CD4-positive, alpha-beta T cell treated with Interleukin-15 for 1 hour (primary cell): ENCODE measurements at regions not wholly inside any gene's neighbourhood (a gene's known extent, or its start where the extent isn't known, plus 50 kb on each side); places are given as distances from the start of the nearest gene placed in this dataset.
"Not testable (repeated sequence)": the region's sequence is repeated elsewhere in the genome, so short reads cannot be mapped to it uniquely, and the experiment has no call there.

Source experiments
- DNase-seq: peaks from one replicate; pipeline ENCODE4 v3.0.0-alpha.2; 2020

DNA sequence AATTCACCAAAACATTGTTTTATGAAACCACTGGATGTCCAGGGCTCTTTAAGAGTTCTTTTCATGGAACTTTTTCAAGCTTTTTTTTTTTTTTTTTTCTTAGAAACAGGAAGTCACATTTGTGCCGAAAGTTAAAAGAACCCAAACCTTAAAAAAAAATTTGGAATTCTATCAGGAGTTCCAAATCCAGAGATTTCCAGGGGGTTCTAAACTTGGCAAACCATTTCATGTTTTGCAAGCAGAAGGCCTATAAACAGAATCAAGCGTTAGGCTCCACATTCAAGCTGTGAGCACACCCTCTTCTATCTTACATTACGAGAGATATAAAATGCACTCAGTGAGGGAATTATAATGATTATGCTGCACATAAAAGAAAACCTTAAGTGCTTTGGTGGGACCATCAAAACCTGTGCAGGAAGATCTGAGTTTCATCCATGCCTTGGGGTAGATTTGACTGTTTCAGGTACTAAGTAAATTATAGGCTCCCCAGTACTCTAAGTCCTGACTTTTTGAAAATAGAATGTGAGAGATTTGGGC lies 154.8 kb upstream of the FAR2 start:
- no peak for DNase-seq

DNA sequence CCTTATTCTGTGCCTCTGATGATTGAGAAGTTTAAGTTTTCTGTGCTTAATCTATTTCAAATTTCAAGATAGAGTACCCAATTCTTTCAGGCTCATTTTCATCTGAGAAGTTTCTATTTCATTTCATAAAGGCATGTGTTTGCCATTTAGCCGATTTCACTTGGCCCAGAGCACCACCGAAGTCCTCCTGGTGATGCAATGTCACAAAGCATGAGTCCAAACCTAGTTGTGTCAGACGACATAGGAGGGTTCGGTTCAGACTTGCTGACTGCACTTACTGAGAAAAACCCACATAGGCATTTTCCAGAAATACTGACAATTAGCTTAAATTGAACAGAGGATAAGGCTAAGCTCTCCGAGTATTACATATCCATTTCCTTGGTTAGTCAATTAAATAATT lies 152.4 kb upstream of the FAR2 start:
- DNase-seq: no peak

DNA sequence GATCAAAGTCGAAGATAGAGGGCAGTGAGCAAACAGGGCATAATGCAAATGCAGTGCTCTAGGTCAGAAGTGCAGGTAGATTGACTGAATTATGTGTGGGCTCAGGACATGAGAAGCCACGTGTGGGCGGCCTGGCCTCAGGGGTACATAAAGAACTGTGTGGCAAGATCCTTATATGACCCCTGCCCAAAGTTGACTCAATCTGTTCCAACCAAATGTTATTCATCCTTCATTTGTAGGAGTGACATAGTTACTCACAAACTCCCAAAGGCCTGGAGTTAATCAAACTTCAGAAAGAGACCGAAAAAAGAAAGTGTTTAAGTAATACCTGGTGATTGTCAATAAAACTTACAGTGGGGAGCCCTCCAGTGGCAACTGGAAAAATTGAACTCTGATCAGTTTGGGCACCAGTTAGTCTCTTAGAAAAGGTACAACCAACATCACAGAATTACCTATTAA lies 150.4 kb upstream of the FAR2 start:
- DNase-seq: no peak

DNA sequence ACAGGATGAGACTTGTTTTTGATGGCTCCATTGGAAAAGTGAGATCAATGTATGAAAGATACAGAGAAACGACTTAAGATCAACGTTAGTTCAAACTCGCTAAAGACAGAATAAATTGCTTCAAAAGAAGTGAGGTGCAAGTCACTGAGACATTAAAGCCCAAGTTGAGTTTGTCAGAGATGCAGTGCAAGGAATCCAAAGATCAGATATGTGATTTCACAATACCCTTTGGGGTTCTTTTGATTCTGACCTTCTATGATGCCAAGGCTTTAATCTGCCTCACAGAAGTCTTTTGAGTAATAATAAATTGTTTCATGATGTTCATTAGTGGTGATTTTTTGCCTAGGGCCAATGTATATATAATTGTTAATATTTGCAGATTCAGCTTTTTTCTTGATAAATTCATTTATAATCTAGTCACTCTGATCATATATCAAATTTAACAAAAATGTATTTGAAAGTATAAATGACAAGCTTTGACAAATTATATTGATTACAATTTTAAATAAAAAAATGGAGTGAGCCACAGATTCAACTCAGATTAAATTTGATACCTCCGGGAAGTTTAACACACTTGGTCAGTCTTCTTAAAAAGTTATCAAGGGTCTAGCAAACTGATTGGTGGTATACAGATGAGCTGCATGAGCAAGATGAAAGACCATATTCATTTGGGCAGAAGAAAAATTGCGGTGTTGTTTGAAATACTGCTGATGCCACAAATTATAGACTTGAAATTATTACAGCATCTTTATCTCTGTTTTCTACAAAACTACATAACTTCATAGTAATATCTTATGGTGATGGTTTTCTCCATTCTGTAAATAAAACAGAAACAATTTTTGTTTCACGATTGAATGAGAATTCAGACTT lies 144.8 kb upstream of the FAR2 start:
- no peak for DNase-seq

DNA sequence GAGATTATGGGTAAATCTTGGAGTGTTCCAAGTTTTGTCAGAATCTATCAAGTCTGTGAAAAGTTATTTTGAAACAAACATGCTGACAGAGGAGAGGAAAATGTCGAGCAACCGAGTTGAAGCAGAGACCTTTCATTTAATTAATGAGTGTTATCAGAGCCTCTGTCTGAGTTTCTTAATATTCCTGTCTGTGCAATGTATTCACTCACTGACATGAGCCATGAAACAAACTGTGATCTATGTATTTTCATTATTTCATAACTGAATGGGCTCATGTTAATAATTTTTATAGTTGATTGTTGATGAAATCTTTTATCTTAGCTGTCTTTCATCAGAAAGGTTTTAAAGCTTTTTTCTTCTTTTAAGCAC lies 144.2 kb upstream of the FAR2 start:
- no peak for DNase-seq

DNA sequence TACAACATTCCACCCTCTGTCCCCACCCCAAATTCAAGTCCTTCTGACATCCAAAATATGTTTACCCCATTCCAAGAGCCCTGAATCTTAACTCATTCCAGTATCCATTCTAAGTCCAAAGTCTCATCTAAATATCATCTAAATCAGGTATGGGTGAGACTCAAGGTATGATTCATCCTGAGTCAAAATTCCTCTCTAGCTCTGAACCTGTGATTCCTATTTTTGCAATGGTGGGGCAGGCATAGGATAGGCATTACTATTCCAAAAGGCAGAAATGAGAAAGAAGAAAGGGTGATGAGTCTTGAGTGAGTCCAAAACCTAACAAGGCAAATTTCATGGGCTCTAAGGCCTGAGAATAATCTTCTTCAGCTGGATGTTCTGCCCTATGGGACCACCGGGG lies 140.3 kb upstream of the FAR2 start:
- no peak for DNase-seq

DNA sequence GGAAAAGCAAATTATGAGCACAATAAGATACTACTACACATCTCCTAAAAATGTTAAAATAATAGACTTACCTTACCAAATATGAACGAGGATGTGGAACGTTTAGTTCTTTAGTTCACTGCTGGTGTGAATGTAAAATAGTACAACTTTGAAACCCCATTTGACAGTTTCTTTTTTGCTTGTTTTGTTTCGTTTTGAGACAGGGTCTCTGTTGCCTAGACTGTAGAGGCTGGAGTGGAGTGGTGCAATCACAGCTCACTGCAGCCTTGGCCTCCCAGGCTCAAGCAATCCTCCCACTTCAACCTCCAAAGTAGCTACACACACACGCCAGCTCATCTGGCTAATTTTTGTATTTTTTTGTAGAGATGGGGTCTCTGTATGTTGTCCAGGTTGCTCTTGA lies 136.4 kb upstream of the FAR2 start:
- no peak for DNase-seq

DNA sequence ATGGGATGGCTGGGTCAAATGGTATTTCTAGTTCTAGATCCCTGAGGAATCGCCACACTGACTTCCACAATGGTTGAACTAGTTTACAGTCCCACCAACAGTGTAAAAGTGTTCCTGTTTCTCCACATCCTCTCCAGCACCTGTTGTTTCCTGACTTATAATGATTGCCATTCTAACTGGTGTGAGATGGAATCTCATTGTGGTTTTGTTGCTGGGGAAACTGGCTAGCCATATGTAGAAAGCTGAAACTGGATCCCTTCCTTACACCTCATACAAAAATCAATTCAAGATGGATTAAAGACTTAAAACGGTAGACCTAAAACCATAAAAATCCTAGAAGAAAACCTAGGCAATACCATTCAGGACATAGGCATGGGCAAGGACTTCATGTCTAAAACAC lies 131.5 kb upstream of the FAR2 start:
- not testable (repeated sequence) for DNase-seq

DNA sequence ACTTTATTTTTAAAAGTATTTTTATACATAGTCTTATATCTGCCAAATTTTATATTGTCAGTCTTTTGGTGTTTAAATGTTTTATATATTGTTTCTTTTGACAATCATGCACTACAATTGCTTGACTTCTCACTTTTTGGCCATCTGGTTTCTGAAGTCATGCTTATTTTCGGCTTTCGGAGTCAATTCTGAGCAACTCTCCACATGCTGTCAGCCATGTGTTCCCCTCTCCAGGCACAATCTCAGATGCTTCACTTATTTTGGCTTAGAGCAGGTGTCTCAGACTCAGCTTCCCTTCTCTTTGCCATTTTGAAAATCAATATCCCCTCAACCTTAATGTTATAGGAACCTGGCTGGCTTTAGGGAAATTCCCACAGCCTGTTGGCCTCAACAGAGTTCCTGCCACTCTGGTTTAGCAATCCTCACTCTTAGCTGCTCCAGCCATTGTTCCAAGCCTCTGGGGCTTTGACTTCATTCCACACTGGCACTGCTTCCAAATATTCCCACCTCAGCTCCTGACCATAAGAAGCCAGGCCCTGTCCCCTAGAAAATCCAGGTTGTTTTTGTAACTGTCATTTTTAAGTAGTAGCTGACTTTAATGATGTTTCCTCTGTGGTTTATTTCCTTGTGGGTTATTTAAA lies 125.5 kb upstream of the FAR2 start:
- DNase-seq: no peak

DNA sequence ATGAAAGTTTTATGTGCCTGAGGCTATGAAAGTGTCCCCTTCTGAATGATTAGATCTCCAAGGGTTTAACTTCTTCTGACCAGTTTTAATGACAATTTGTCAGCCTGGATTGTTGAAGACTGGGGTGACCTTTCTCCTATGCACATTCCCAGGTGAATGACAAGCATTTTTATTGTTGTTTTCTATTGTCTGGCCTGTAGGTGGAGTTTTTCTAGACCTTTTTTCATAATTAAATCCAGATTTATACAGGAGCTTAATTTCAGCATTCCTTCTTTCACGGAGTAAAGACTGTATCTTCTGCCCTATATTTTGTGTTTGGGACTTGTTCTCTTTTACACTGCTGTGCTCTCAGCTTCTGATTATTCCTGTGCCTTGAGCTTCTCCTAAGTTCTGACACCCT lies 125.0 kb upstream of the FAR2 start:
- DNase-seq: no peak

DNA sequence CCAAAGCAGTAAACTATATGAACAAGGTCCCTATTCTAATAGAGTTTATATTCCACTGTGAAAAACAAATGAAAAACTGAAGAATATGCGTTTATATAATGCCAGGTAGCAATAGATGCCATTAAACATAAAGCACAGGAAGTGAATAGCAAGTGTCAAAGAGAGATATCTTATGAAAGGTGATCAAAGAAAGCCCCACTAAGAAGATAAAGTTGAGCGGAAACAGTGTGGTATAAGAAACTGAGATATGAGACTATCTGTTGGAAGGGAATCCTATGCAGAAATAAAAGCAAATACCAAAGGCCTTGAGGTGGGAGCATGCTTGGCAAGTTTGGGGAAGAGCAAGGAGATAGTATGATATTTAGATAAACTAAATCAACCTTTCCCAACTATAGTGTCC lies 123.1 kb upstream of the FAR2 start:
- DNase-seq: no peak

DNA sequence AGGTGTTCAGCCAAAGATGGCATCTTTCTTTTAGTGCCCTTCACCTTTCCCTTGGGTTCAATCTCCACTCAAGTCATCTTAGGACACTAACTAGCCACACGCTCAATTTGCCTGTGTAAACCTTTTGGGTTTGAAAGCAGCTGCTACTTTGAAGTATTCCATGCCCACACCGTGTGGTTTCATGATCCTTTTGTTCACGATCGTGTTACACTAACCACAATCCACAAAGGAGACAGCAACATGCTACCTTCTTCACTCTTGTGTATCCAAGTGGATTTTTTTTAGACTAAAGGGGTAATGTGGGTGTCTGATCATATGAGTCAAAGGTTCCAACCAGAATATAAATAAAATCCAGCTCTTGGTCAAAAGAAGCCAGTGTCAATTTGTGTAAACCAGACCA lies 122.7 kb upstream of the FAR2 start:
- DNase-seq: no peak

DNA sequence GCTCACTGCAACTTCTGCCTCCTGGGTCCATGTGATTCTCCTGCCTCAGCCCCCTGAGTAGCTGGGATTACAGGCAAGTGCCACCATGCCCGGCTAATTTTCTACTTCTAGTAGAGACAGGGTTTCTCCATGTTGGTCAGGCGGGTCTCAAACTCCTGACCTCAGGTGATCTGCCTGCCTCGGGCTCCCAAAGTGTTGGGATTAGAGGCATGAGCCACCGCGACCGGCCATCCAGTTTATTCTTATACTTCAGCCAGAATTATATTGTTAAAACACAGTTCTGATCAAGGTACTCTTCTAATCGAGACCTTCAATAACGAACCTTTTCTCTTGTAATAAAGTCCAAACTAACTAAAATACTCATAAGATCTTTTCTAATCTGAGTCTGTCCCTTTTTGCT lies 119.6 kb upstream of the FAR2 start:
- not testable (repeated sequence) for DNase-seq

DNA sequence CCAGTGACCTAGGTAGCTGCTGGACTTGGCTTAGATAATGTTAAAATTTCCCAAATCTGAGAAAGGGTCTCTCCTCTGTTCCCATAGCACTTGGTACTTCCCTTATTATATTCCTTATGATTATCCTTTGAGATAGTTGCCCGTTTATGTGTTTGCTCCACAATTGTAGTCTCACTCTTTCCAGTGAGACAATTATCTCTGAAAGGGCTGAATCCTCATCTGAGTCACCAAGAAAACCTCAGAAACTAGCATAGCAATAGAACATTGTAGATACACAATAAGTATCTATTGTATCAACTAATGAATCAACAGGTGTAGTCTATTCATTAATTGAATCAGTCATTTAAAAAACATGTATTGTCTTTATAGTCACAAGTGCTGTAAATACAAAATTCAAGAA lies 119.1 kb upstream of the FAR2 start:
- no peak for DNase-seq

DNA sequence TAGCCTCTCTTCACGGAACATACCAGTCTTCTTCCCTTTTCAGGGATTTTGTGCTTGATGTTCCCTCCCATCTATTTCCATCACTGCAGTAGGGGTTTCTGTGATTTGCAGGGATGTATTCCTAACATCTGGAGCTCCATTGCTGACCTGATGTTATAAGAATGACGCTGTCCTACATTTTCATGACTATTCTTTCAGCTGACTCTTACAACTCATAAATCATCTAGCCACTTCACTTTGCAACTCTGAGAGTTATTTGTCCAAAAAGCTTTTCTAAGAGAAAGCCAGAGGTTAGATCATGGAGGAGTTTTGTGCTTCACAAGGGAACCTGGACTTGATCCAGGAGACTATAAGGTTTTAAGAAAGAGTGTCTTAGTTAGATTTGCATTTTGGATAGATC lies 116.6 kb upstream of the FAR2 start:
- no peak for DNase-seq

DNA sequence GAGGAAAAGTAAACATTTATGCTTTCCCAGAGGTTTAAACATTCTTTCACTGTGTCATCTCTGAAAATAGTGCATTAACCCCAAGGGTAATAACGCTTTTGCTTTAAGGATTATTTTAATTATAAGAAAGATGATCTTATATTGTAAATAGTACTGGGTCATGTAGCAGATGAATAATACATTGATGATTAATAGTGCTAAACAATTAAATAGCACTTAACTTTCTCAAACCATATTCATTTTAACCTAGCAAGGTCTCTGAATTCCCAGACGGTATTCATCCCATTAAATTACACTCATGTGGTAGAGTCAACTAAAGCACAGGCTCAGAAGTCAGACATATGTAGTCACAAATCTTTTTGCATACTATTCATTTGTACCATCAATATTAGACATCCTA lies 115.6 kb upstream of the FAR2 start:
- no peak for DNase-seq

DNA sequence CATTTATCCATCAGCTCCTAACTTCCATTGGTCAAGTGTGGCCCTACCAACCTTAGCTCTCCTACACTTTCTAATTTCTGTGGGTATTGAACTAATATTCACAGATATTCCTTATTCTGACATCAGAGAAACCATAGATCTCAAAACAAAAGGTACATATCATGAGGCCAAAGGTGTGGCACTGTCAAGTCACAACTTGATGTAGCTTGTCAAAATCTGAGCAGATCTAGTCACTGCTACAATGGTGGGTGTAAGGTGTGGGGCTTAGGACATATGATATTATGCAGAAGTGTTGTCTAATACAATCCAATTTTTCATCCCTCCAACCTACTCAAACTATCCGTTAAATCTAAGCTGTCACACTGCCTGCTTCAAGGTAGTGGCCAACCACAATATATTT lies 114.0 kb upstream of the FAR2 start:
- DNase-seq: no peak

DNA sequence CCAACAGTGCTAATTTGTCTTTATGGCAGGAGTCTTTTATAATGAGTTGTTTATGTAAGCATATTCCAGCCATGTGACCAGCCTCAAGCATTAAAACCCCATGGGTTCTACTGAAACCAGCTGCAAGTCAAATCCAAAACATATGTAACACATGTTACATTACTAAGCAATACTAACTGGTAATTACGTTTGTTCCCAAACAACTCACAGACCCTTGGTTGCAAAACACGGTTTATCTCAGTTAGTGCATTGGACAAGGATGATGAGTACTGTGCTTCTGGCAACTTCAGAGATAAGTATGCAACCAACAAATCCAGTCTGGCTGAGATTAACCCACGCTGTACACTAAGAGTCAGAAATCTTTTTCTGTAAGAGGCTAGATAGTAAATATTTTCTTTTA lies 110.1 kb upstream of the FAR2 start:
- DNase-seq: no peak

DNA sequence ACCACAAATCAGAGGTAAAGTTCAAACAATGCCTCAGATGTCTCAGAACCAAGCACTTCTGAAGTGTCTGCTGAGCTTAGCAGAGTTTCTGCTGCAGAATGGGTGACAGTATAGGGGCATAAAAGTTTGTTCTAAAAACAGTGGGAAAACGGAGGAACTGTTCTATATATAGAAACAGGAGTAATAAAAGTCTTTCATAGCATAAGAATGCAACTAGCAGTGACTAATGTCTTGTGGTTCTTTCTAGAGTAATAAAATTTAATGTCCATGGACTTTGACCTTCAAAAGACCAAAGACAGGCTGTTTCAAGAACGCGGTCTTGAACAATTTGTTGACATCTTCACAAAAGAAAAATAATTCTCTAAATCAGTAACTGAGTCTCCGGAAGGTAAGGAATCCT lies 107.5 kb upstream of the FAR2 start:
- no peak for DNase-seq

DNA sequence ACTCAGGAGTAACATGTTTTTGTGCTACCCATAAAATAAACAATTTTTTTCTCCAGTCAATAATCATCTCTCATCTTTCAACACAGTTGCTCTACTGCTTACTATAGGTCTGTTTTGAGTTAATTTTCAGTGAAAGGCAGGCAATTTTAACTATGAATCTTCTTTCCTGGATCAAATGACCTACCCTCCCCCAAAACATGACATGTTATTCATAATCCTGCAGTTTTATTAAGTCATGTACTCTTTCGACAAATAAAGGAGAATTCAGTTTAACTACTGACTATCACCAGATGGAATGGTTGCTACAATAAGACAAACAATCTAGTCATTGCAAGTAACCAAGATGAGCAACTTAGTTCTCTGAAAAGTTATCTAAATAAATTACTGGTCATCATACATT lies 106.0 kb upstream of the FAR2 start:
- no peak for DNase-seq

DNA sequence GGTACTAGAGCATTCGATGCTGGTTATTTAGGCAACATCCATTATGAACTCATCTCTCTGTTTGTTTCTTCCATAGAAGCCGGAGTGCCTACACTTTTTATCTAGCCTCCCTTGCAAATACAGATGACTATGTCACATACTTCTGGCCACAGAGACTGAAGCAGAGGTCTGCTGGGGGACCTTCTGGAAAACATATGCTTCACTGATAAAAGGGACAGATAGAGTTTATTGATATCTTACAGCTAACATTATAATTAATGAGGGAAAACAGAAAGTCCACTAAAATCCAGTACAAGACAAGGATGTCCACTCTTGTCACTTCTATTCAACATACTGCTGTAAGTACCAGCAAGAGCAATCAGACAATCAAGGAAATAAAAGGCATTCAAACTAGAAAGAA lies 104.3 kb upstream of the FAR2 start:
- DNase-seq: no peak

DNA sequence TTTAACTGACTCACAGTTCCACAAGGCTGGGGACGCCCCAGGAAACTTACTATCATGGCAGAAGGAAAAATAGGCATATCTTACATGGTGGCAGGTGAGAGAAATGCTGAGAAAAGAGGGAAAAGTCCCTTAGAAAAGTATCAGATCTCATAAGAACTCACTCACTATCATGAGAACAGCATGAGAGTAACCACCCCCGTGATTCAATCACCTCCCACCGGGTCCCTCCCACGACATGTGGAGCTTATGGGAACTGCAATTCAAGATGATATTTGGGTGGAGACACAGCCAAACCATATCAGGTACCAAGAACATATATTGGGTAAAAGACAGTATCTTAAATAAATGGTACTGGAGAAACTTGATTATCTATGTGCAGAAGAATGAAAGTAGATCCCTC lies 100.3 kb upstream of the FAR2 start:
- DNase-seq: no peak

DNA sequence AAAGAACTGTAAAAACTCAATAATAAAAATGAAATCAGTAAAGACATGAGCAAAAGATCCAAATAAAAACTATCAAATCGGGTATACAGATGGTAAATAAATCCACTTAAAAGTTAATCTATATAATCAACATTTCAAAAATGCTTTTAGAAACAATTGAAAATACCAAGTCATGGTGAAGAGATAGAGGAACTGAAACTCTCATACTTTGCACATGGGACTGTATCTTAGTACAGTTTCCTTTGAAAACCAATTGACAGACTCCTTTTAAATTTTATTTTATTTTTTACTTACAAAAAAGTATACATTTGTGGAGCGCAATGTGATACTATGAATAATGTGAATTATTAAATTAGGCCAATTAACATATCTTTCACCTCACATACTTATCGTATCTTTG lies 98.6 kb upstream of the FAR2 start:
- no peak for DNase-seq

DNA sequence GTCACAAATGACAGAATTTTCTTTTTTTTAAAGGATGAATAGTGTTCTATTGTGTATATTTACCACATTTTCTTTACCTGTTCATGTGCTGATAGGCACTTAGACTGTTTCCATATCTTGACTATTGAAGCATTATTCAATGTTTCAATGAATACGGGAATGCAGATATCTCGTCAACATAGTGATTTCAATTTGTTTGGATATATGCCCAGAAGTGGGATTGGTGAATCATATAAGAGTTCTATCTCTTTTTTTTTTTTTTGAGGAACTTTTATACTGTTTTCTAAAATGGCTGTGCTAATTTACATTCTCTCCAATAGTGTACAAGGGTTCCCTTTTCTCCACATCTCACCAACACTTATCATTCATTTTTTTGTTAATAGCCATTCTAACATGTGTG lies 97.9 kb upstream of the FAR2 start:
- no peak for DNase-seq

DNA sequence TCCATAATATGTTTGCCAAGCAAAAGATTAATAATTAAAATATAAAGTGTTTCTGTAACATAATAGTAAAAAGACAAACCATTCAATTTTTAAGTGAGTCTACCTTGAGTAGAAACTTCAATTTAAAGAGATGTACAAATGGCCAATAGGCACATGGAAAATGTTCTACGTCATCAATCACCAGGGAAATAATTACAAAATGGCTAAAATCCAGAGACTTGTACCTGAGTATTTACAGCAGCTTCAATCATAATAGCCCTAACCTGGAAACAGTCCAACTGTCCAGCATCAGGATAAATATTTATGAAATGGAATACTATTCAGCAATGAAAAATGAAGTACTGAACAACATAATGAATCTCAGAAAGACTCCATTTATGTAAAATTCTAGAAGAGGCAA lies 95.5 kb upstream of the FAR2 start:
- no peak for DNase-seq
